ENCODE measurements at regions not wholly inside any gene's neighbourhood (a gene's known extent, or its start where the extent isn't known, plus 50 kb on each side); places are given as distances from the start of the nearest gene placed in this dataset.
"Not testable (repeated sequence)": the region's sequence is repeated elsewhere in the genome, so short reads cannot be mapped to it uniquely, and the experiment has no call there.

- DNase-seq (ENCODE audit: low read depth in 4 of 4, low spot score in 2 of 4), result no peak
These were observed 150.5 kb upstream of the DDIT4L start for GRCh38 chr4:100340512-100341485.

GRCh38 chr4:100339870-100340269 is 149.6 kb upstream of the DDIT4L start:
- no peak for DNase-seq (ENCODE audit: low read depth in 4 of 4, low spot score in 2 of 4)

- not testable (repeated sequence) for DNase-seq (ENCODE audit: low read depth in 4 of 4, low spot score in 2 of 4)
These were observed 143.2 kb upstream of the DDIT4L start for GRCh38 chr4:100333491-100333890.

GRCh38 chr4:100317032-100317864 is 127.0 kb upstream of the DDIT4L start:
- no peak for DNase-seq (ENCODE audit: low read depth in 4 of 4, low spot score in 2 of 4)

- no peak for DNase-seq (ENCODE audit: low read depth in 4 of 4, low spot score in 2 of 4)
These were observed 123.8 kb upstream of the DDIT4L start for GRCh38 chr4:100314057-100314456.

- DNase-seq (ENCODE audit: low read depth in 4 of 4, low spot score in 2 of 4), result no peak
These were observed 122.5 kb upstream of the DDIT4L start for GRCh38 chr4:100312615-100313350.

- no peak for DNase-seq (ENCODE audit: low read depth in 4 of 4, low spot score in 2 of 4)
These were observed 120.9 kb upstream of the DDIT4L start for GRCh38 chr4:100311181-100311580.

GRCh38 chr4:100306018-100306417 is 115.8 kb upstream of the DDIT4L start:
- DNase-seq (ENCODE audit: low read depth in 4 of 4, low spot score in 2 of 4), result no peak

- DNase-seq (ENCODE audit: low read depth in 4 of 4, low spot score in 2 of 4), result no peak
These were observed 112.1 kb upstream of the DDIT4L start for GRCh38 chr4:100302061-100303026.

GRCh38 chr4:100299046-100299840 is 109.0 kb upstream of the DDIT4L start:
- no peak for DNase-seq (ENCODE audit: low read depth in 4 of 4, low spot score in 2 of 4)

- DNase-seq (ENCODE audit: low read depth in 4 of 4, low spot score in 2 of 4), result no peak
These were observed 105.5 kb upstream of the DDIT4L start for GRCh38 chr4:100295792-100296191.

- no peak for DNase-seq (ENCODE audit: low read depth in 4 of 4, low spot score in 2 of 4)
These were observed 104.1 kb upstream of the DDIT4L start for GRCh38 chr4:100294356-100294755.

- DNase-seq (ENCODE audit: low read depth in 4 of 4, low spot score in 2 of 4), result no peak
These were observed 100.3 kb upstream of the DDIT4L start for GRCh38 chr4:100290585-100290984.

- no peak for DNase-seq (ENCODE audit: low read depth in 4 of 4, low spot score in 2 of 4)
These were observed 99.7 kb upstream of the DDIT4L start for GRCh38 chr4:100289946-100290345.

- DNase-seq (ENCODE audit: low read depth in 4 of 4, low spot score in 2 of 4), result no peak
These were observed 99.2 kb upstream of the DDIT4L start for GRCh38 chr4:100289530-100289888.

GRCh38 chr4:100288811-100289529 is 98.7 kb upstream of the DDIT4L start:
- no peak for DNase-seq (ENCODE audit: low read depth in 4 of 4, low spot score in 2 of 4)

GRCh38 chr4:100288161-100288560 is 97.9 kb upstream of the DDIT4L start:
- no peak for DNase-seq (ENCODE audit: low read depth in 4 of 4, low spot score in 2 of 4)

GRCh38 chr4:100287534-100287933 is 97.3 kb upstream of the DDIT4L start:
- DNase-seq (ENCODE audit: low read depth in 4 of 4, low spot score in 2 of 4), result no peak
